A549 (cell line): ENCODE measurements at regions not wholly inside any gene's neighbourhood (a gene's known extent, or its start where the extent isn't known, plus 50 kb on each side); places are given as distances from the start of the nearest gene placed in this dataset.
"Not testable (repeated sequence)": the region's sequence is repeated elsewhere in the genome, so short reads cannot be mapped to it uniquely, and the experiment has no call there.

Experiments used
- ATAC-seq, 2 experiments: fragments of 200-7000 bp in 1 of 2; fragments of >200 bp in 1 of 2; cut with Nextera tagmentation in 1 of 2; cut with Tn5 transposase in 1 of 2; 3 replicates each; pipeline versions ENCODE4 v1.8.0 to v1.9.1; 2018 to 2020; ENCODE audit warnings: mild to moderate bottlenecking in 1 of 2, moderate library complexity in 1 of 2
- CTCF ChIA-PET: fragments of 300-600 bp; sonication (Branson Sonifier 250); formaldehyde crosslinking; extraction: SDS; loops from one replicate; lab custom pipeline; 2021; ENCODE audit warnings: antibody characterized with exemption, inconsistent platforms; lab: Yijun Ruan, JAX
- POLR2A ChIA-PET: fragments of 350-600 bp; formaldehyde crosslinking; extraction: SDS; loops from one replicate; lab custom pipeline; 2021; ENCODE audit warnings: antibody characterized with exemption, inconsistent platforms; lab: Yijun Ruan, JAX
- DNase-seq, 2 experiments: peaks; one replicate each; pipeline versions ENCODE4 v3.0.0 to v3.0.0-alpha.2; 2011 to 2016; ENCODE audit warnings: low read depth in 1 of 2, low spot score in 1 of 2
- FAIRE-seq: peaks from 2 replicates; lab custom pipeline; 2011; peaks lifted over from hg19 to GRCh38; lab: Jason Lieb, UNC
- H3K27ac ChIP-seq, 2 experiments: fragments of >200 bp; sonication (Bioruptor Twin); formaldehyde crosslinking; 3 replicates each; pipeline ENCODE4 v1.5.1; 2016 to 2017
- H3K4me1 ChIP-seq: fragments of >200 bp; sonication (Bioruptor Twin); formaldehyde crosslinking; 3 replicates; pipeline ENCODE4 v1.6.1; 2016
- H3K4me2 ChIP-seq: fragments of >200 bp; sonication (Bioruptor Twin); formaldehyde crosslinking; 3 replicates; pipeline ENCODE4 v1.6.1; 2016
- H3K4me3 ChIP-seq: fragments of >200 bp; sonication (Bioruptor Twin); formaldehyde crosslinking; 3 replicates; pipeline ENCODE4 v1.5.1; 2016
- H3K9me3 ChIP-seq: fragments of >200 bp; sonication (Bioruptor Twin); formaldehyde crosslinking; 3 replicates; pipeline ENCODE4 v1.6.1; 2016
- ATOH8 ChIP-seq: fragments of 250-450 bp; sonication (Bioruptor Pico); IDR thresholded peaks from 2 replicates; pipeline ENCODE4 v1.5.0; 2020; ENCODE audit warnings: low read depth, mild to moderate bottlenecking, moderate library complexity
- BCL3 ChIP-seq: fragments of >200 bp; sonication (Bioruptor Twin); formaldehyde crosslinking; IDR thresholded peaks from 3 replicates; pipeline ENCODE4 v1.6.1; 2016
- CBX2 ChIP-seq: fragments of 200-600 bp; sonication (generic); IDR thresholded peaks from 2 replicates; pipeline ENCODE4 v1.6.1; 2016; ENCODE audit warnings: low read depth, mild to moderate bottlenecking, borderline replicate concordance
- CHD4 ChIP-seq: fragments of 200-600 bp; sonication (generic); IDR thresholded peaks from 2 replicates; pipeline ENCODE4 v1.6.1; 2016; ENCODE audit warnings: antibody characterized with exemption, mild to moderate bottlenecking, borderline replicate concordance
- EHMT2 ChIP-seq: fragments of 200-600 bp; sonication (generic); IDR thresholded peaks from 2 replicates; pipeline ENCODE4 v1.6.1; 2016; ENCODE audit warnings: antibody characterized with exemption, low read depth, mild to moderate bottlenecking, moderate library complexity
- EP300 ChIP-seq, 2 experiments: fragments of >200 bp; sonication (Bioruptor Twin); formaldehyde crosslinking; IDR thresholded peaks; 2 replicates in 1 of 2; 3 replicates in 1 of 2; pipeline ENCODE4 v1.6.1; 2016 to 2017
- ESRRA ChIP-seq: fragments of 150-350 bp; IDR thresholded peaks from 2 replicates; pipeline ENCODE4 v1.6.1; 2014; ENCODE audit warnings: mild to moderate bottlenecking, low read length, borderline replicate concordance
- FOSL2 ChIP-seq, 2 experiments: fragments of 450-650 bp in 1 of 2; fragments of >200 bp in 1 of 2; sonication (Bioruptor Twin) in 1 of 2; formaldehyde crosslinking; IDR thresholded peaks; 2 replicates each; pipeline versions ENCODE4 v1.5.0 to v1.6.1; 2016 to 2020; ENCODE audit warnings: mild to moderate bottlenecking in 1 of 2, moderate library complexity in 1 of 2
- GATA3 ChIP-seq: IDR thresholded peaks from 2 replicates; pipeline ENCODE4 v1.6.1; 2012; ENCODE audit warnings: borderline replicate concordance
- HES2 ChIP-seq: fragments of >200 bp; sonication (Bioruptor Twin); formaldehyde crosslinking; IDR thresholded peaks from 2 replicates; pipeline ENCODE4 v1.6.1; 2016
- HOXB13 ChIP-seq: fragments of 250-450 bp; sonication (Bioruptor Pico); IDR thresholded peaks from 2 replicates; pipeline ENCODE4 v1.5.0; 2020; ENCODE audit warnings: low read depth, mild to moderate bottlenecking, moderate library complexity
- JUN ChIP-seq, 2 experiments: fragments of >200 bp; sonication (Bioruptor Twin); formaldehyde crosslinking; IDR thresholded peaks; 2 replicates in 1 of 2; 3 replicates in 1 of 2; pipeline ENCODE4 v1.6.1; 2016 to 2017
- JUNB ChIP-seq: fragments of >200 bp; sonication (Bioruptor Twin); formaldehyde crosslinking; IDR thresholded peaks from 2 replicates; pipeline ENCODE4 v1.6.1; 2016
- KDM5A ChIP-seq: fragments of 200-600 bp; sonication (generic); IDR thresholded peaks from 2 replicates; pipeline ENCODE4 v1.6.1; 2016; ENCODE audit warnings: antibody characterized with exemption, mild to moderate bottlenecking
- NFE2L2 ChIP-seq: fragments of 150-350 bp; conservative IDR thresholded peaks from 2 replicates; pipeline ENCODE4 v1.6.1; 2014; ENCODE audit warnings: low read length
- PHF8 ChIP-seq: fragments of 200-600 bp; sonication (generic); IDR thresholded peaks from 2 replicates; pipeline ENCODE4 v1.6.1; 2016; ENCODE audit warnings: low read depth, mild to moderate bottlenecking, antibody characterized with exemption, moderate library complexity, borderline replicate concordance
- POLR2AphosphoS2 ChIP-seq: conservative IDR thresholded peaks from 2 replicates; pipeline ENCODE4 v1.6.1; 2012; ENCODE audit warnings: low read length, improper control_type of control experiment, inconsistent platforms
- REST ChIP-seq: fragments of 200-600 bp; sonication (generic); IDR thresholded peaks from 2 replicates; pipeline ENCODE4 v1.6.1; 2016; ENCODE audit warnings: antibody characterized with exemption, mild to moderate bottlenecking, moderate library complexity
- RNF2 ChIP-seq: fragments of 200-600 bp; sonication (generic); IDR thresholded peaks from 2 replicates; pipeline ENCODE4 v1.6.1; 2016; ENCODE audit warnings: low read depth, mild to moderate bottlenecking, antibody characterized with exemption, moderate library complexity, borderline replicate concordance
- SREBF2 ChIP-seq: fragments of 450-650 bp; IDR thresholded peaks from 2 replicates; pipeline ENCODE4 v1.6.1; 2014; ENCODE audit warnings: mild to moderate bottlenecking, moderate library complexity
- ZC3H11A ChIP-seq: fragments of 450-650 bp; IDR thresholded peaks from 2 replicates; pipeline ENCODE4 v1.6.1; 2014; ENCODE audit warnings: antibody characterized with exemption, mild to moderate bottlenecking
- ZFP36 ChIP-seq: fragments of 450-650 bp; IDR thresholded peaks from 2 replicates; pipeline ENCODE4 v1.6.1; 2014; ENCODE audit warnings: borderline replicate concordance; ENCODE audit not compliant: partially characterized antibody
- WGBS: methylation state at CpG from one replicate; pipeline ENCODE4 v1.1.6; 2017; ENCODE audit errors: missing lambda C conversion rate; 5-methylcytosine and 5-hydroxymethylcytosine counted together

GRCh38 chr7:410395-410910, 109.2 kb downstream of the PDGFA start (continued):
- TF ChIP-seq REST (no peak), FOSL2 (IDR thresholded peaks at IDR 0.05) (no peak), FOSL2 (CRISPR knock-in tag; IDR thresholded peaks at IDR 0.05) (no peak), EHMT2 (no peak), KDM5A (no peak), POLR2AphosphoS2 (no peak), SREBF2 (no peak), NFE2L2 (no peak), JUN (IDR thresholded peaks at IDR 0.05) (no peak)

DNA sequence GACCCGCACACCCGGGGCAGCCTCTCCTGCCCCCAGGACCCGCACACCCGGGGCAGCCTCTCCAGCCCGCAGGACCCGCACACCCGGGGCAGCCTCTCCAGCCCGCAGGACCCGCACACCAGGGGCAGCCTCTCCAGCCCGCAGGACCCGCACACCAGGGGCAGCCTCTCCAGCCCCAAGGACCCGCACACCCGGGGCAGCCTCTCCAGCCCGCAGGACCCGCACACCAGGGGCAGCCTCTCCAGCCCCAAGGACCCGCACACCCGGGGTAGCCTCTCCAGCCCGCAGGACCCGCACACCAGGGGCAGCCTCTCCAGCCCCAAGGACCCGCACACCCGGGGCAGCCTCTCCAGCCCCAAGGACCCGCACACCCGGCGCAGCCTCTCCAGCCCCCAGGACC, 108.5 kb downstream of the PDGFA start:
- FAIRE-seq, H3K4me3 ChIP-seq, DNase-seq, H3K4me2 ChIP-seq, POLR2A ChIA-PET, H3K9me3 ChIP-seq, ATAC-seq, H3K4me1 ChIP-seq, CTCF ChIA-PET, H3K27ac ChIP-seq: not testable (repeated sequence)
- WGBS: 40% methylated on average over 1 of the region's 24 CpGs

- H3K9me3 ChIP-seq: peaks cover 4% of the 10 kb centered on the region; the same call in 1 of the 3 replicates
- H3K4me2 ChIP-seq: no peak overlapping the region
- no peak overlapping the region for H3K27ac ChIP-seq
- WGBS: 41% methylated on average over 13 of the region's 29 CpGs
- TF ChIP-seq JUNB: no peak
- TF ChIP-seq JUN (IDR thresholded peaks at IDR 0.05): no peak
- TF ChIP-seq CBX2: no peak
- no peak for TF ChIP-seq ZFP36
- TF ChIP-seq RNF2: no peak
- TF ChIP-seq HOXB13: no peak
- TF ChIP-seq EP300 (IDR thresholded peaks at IDR 0.05): no peak
- TF ChIP-seq BCL3: no peak
- FAIRE-seq (no peak), DNase-seq (no peak), ATAC-seq (no peak)
- CTCF ChIA-PET: no interaction called here
- no peak overlapping the region for H3K4me3 ChIP-seq
- no peaks in the 10 kb centered on the region for H3K4me1 ChIP-seq
- POLR2A ChIA-PET: no interaction called here
Observed at GRCh38 chr7:411677-412312, 107.9 kb downstream of the PDGFA start.

DNA sequence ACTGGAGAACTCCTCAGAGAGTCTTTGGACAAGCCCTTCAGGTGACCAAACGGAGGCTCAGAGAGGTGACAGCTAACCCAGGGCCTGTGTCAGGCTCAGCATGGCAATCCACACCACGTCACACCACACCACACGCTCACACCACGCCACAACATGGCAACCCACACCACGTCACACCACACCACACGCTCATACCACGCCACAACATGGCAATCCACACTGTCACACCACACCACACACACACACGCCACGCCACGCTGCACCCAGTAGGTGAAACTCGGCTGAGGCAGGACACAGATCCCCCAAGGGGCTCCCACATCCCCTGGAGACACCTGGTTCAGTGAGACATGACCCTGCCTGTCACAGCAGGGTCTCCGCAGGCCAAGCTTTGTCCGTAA, 107.3 kb downstream of the PDGFA start:
- no peak; a peak in 2 of 6 replicates for ATAC-seq
- no peaks in the 10 kb centered on the region for H3K4me1 ChIP-seq
- no peak overlapping the region for H3K4me3 ChIP-seq
- POLR2A ChIA-PET: no interaction called here
- H3K4me2 ChIP-seq: no peak overlapping the region
- H3K9me3 ChIP-seq: peaks cover 9% of the 10 kb centered on the region; the same call in 1 of the 3 replicates
- no peak for FAIRE-seq
- TF ChIP-seq ATOH8: no peak
- TF ChIP-seq GATA3: no peak
- no peak for TF ChIP-seq SREBF2
- TF ChIP-seq HES2: no peak
- no peak for TF ChIP-seq CHD4
- no peak for TF ChIP-seq PHF8
- no peak for TF ChIP-seq ESRRA
- TF ChIP-seq JUN (IDR thresholded peaks at IDR 0.05): no peak
- TF ChIP-seq ZC3H11A: no peak
- TF ChIP-seq, all 56 proteins: peak for 0
- WGBS: 66% methylated on average over 10 of the region's 13 CpGs
- H3K27ac ChIP-seq: no peak overlapping the region
- CTCF ChIA-PET: no interaction called here
- no peak for DNase-seq
